ENCODE measurements at regions not wholly inside any gene's neighbourhood (a gene's known extent, or its start where the extent isn't known, plus 50 kb on each side); places are given as distances from the start of the nearest gene placed in this dataset.

DNA sequence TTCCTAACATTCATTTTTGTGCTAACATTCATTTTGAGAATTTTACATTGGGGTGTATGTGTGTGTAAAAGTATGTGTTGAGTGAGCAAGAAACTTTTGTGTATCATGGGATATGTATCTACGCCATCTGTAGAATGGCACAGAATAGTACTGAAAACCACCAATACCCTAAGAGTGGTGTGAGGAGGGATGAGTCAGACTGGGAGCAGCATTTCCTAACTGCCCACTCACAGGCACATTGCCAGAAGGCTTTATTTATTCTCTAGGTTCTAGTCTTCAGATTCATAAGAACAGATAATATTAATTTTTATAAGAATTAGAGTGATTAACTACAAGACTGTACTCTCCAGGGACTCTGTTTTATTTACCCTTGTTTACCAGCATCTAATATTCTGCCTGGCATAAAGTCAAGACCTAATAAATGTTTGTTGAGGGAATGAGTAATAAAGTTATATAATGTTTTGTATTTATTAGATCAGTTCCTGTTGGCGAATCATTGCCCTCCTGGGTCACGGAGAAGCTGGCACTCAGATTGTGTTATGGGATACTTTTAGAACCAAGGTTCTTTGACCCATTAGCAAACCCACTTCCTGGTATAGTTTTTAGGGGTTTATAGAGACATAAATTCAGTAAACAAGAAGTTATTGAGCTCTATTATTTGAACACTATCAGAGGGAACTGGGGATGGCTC, 159.1 kb upstream of the PPP2R2B start:
- no peak for DNase-seq (ENCODE audit: low read depth)

DNA sequence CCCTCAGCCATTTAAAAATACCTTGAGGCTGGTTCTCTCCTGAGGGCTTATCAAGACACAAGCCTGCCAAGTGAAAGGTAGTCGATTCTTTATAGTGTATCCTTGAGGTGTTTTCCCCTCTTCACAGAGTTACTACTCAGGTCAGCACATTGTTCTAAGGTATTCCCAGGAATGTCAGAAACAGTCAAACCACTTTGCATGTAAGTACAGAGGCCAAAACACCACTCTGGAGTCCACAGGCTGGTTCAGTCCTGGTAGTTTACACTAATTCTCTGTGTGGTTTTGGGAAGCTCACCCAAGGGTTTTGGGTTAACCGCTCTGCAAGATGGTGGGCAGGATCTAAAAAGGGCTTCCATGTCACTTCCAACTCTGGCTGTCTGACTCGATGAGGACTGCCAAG, 162.3 kb upstream of the PPP2R2B start:
- DNase-seq (ENCODE audit: low read depth), result no peak

GRCh38 chr5:147044572-147045273, 166.2 kb upstream of the PPP2R2B start:
- DNase-seq (ENCODE audit: low read depth), result no peak

DNA sequence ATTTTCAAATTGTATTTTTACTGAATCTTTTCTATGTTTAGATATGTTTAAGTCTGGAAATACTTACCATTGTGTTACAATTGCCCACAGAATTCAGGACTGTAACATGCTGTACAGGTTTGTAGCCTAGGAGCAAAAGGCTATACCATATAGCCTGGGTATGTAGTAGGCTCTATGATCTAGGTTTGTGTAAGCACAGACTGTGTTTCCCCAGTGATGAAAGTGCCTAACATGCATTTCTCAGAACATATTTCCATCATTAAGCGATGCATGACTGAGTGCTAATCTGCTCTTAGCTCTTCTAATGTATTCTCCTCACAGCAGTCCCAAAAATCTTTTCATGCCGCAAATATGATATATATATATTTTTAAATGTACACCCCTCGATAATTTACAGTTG, 166.7 kb upstream of the PPP2R2B start:
- no peak for DNase-seq (ENCODE audit: low read depth)

DNA sequence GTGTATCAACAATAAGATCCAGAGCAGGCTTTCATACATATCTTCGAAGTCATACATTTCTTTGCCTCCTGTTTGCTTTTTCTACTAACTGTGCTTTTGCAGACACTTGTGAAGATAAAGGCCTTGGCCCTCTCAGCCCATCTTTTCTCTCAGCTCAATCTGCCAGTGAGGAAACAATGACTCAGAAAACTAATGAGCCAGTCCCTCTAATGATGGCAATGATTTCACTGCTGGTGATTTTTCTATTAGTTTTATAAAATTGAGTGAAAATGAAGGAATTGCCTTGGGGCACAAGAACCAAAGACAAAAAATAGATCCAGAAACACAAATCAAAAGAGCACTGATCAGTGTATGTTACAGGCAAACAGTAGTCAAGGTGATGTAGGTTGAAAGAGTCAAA, 167.7 kb upstream of the PPP2R2B start:
- DNase-seq (ENCODE audit: low read depth), result no peak

DNA sequence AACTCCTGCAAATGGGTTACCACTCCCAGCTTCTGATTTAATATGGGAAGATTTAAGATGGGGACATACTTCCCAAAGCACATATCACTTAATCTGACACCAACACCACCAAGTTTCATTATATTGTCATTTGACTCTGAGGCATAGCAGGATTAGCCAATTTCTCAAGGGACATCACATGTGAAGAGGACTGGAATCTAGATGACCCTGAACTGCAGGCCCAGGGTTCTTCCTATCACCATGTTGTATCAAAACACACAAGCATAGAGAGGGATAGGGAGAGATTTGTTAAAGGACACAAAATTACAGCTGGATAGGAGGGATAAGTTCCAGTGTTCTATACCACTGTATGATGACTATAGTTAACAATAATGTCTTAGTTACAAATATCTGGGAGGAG, 168.3 kb upstream of the PPP2R2B start:
- DNase-seq (ENCODE audit: low read depth), result no peak

DNA sequence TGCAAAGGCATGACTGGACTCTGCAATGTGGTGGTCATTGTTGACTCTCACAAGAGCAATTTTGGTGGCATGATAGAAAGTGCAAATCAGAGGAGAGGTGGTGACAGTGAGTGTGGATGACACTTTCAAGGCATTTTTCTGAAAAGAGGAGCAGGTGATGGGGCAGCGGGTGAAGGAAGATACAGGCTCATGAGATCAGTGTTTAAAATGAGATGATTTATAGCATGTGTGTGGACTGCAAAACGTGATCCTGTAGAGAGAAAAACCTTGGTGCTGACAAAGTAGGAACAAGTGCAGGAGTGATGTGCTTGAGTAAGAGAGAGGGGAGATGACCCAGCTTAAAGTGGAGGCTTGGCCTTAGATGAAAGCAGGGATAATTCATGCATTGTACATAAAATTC, 171.2 kb upstream of the PPP2R2B start:
- DNase-seq (ENCODE audit: low read depth), result no peak

GRCh38 chr5:147050172-147050571, 171.6 kb upstream of the PPP2R2B start:
- no peak for DNase-seq (ENCODE audit: low read depth)

GRCh38 chr5:147051193-147051592, 172.6 kb upstream of the PPP2R2B start:
- no peak for DNase-seq (ENCODE audit: low read depth)

GRCh38 chr5:147052519-147052918, 174.0 kb upstream of the PPP2R2B start:
- DNase-seq (ENCODE audit: low read depth), result no peak

DNA sequence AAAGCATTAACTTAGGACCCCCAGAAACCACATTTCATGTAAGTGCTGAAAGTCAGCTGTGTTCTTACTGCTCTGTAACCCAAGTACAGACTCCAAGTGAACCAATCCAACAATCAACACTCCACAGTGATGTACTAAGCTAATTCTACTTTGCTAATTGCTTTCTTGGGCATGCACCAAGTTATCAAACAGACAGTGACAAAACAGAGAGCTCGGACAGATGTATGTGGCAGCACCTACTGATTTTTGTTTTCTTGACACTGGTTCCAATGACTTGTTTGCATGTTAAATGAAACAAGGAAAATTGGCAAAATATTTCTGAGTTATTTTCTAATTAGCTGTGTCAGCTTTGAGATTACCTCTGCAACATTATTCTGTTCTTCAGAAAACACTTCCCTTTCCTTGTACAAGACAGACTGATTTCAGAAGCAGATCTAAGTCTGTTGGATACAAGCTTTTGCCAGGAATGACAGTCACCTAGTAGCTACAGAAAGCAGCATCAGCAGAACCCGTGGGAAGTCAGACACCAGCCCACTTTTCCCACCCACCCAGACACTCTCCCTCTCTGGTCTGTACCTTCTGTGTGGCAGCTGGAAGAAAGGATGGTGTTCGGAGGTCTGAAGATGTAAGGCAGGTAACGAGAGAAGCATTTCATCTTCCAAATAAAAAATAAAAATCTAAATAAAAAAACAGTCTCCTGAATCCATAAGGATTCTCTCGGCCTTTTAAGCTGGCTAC, 176.7 kb upstream of the PPP2R2B start:
- DNase-seq (ENCODE audit: low read depth), result no peak

- no peak for DNase-seq (ENCODE audit: low read depth)
Observed at GRCh38 chr5:147055850-147056566, 177.5 kb upstream of the PPP2R2B start.

GRCh38 chr5:147057051-147057450, 177.8 kb upstream of the STK32A start:
- no peak for DNase-seq (ENCODE audit: low read depth)

GRCh38 chr5:147061431-147061830, 173.4 kb upstream of the STK32A start:
- DNase-seq (ENCODE audit: low read depth), result no peak

DNA sequence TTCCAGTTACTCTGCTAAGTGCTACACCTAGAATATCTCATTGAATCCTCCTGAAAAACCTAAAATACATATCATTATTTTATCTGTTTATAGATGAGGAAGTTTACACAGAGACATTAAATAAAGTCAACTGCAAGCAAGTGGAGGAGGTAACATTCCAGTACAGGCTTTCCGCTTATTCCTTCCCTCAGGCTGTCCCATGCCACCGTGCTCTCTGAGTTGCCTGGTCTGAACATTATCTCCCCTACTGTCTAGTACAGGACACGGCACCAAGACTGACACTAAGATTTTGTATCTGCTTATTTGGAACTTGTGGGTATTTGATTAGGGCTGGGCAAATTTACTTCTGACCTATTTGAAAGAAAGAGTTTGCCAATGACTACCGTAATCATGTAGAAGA, 172.4 kb upstream of the STK32A start:
- DNase-seq (ENCODE audit: low read depth), result no peak

DNA sequence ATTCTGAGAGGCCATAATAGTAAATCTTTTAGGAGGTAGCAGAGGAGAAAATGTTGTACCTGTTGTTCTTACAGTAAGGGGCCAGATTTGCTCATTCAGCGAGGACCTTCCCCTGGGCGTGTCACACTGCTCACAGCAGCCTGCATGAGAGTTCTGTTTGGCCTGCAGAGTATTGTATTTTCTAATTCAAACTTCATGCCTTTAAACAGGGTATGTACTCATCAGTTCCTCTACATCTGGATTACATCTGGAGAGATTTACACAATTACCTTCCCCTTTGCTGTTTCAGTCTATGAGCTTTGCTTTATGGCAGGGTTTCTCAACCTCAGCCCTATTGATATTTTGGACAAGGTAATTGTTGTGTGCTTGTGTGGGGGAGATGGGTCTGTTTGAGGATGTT, 170.9 kb upstream of the STK32A start:
- DNase-seq (ENCODE audit: low read depth), result no peak

GRCh38 chr5:147065071-147065470, 169.8 kb upstream of the STK32A start:
- no peak for DNase-seq (ENCODE audit: low read depth)

GRCh38 chr5:147068998-147069397, 165.8 kb upstream of the STK32A start:
- DNase-seq (ENCODE audit: low read depth), result no peak

DNA sequence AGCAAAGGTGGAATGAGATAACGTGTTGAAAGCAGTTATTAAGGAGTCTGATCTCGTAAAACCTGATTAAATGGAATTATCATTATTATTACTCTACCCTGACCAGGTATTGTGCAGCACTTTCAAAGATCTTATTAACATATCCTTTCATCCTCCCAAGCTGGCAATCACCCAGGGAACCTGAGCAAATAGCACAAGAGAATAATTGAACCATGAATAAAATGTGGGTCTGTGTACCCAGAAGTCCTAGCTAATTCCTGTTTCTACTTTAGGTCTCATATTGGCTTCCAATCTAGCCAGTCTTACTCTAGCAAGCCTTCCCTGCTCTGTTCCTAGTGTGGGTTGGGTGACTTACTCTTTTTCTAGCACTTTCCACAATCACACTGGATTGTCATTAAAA, 162.2 kb upstream of the STK32A start:
- DNase-seq (ENCODE audit: low read depth), result no peak

- DNase-seq (ENCODE audit: low read depth), result no peak
Observed at GRCh38 chr5:147073098-147073497, 161.7 kb upstream of the STK32A start.

DNA sequence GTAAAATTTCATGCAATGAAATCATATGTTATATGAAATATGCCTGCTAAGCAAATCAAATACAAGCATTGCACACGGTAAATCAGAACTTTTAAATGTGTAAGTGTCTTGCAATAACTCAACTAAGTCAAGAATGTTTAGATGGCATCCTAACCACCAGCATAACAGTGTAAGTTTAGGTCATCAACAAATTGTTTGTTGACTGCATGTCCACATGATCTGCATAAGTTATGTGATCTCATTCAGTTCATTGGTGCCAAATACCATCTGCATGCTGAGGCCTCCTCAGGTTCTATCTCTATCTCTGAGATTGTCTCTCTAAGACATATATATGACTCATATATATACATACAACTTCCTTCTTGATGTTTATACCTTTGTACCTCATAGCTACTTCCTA, 159.6 kb upstream of the STK32A start:
- no peak for DNase-seq (ENCODE audit: low read depth)

DNA sequence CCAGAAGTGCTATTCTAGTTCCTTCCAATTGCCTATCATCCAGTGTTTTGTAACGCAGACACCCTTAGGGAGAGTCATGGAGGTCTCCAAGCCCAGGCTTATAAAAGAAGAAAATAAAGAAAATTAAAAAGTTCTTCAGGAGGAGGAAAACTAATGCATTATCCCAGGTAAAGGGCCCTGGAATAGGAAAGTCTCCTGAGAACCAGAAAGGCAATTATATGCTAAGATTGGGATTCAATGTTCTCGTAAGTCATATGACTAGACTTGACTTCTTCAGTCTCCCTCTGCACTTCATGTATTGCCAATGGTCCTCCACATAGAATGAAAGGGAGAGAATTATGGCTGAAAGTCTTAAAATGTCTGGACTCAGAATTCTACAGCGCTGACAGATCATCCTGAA, 154.4 kb upstream of the STK32A start:
- no peak for DNase-seq (ENCODE audit: low read depth)

Measured in T follicular helper cell (primary cell).